DOHH2 (cell line): ENCODE measurements at regions not wholly inside any gene's neighbourhood (a gene's known extent, or its start where the extent isn't known, plus 50 kb on each side); places are given as distances from the start of the nearest gene placed in this dataset.

ENCODE experiments used
- H3F3A ChIP-seq: fragments of 200-600 bp; sonication (generic), shearing (Covaris generic); 2 replicates; pipeline ENCODE4 v1.6.0; 2016; ENCODE audit warnings: antibody characterized with exemption, mild to moderate bottlenecking; ENCODE audit not compliant: control insufficient read depth, insufficient read depth
- H3K27ac ChIP-seq: fragments of 200-600 bp; sonication (generic); 2 replicates; pipeline ENCODE4 v1.5.1; 2014; ENCODE audit warnings: low read depth, mild to moderate bottlenecking, low read length, moderate library complexity
- H3K27me3 ChIP-seq: fragments of 200-600 bp; sonication (generic); 2 replicates; pipeline ENCODE4 v1.6.1; 2014; ENCODE audit warnings: mild to moderate bottlenecking, low read length, mixed read lengths; ENCODE audit not compliant: control insufficient read depth
- H3K36me3 ChIP-seq: fragments of 200-600 bp; sonication (generic); 2 replicates; pipeline ENCODE4 v1.6.1; 2014; ENCODE audit warnings: mild to moderate bottlenecking, low read length, moderate library complexity, mixed read lengths; ENCODE audit not compliant: control insufficient read depth
- H3K4me1 ChIP-seq: fragments of 200-600 bp; sonication (generic); 2 replicates; pipeline ENCODE4 v1.6.1; 2014; ENCODE audit warnings: mild to moderate bottlenecking, low read length, mixed read lengths; ENCODE audit not compliant: control insufficient read depth
- H3K4me2 ChIP-seq: fragments of 200-600 bp; sonication (generic); 2 replicates; pipeline ENCODE4 v1.6.0; 2014; ENCODE audit warnings: mild to moderate bottlenecking, low read length, moderate library complexity
- H3K4me3 ChIP-seq: fragments of 200-600 bp; sonication (generic); 2 replicates; pipeline ENCODE4 v1.5.1; 2014; ENCODE audit warnings: mild to moderate bottlenecking, low read length, mixed read lengths
- H3K79me2 ChIP-seq: fragments of 200-600 bp; sonication (generic); 2 replicates; pipeline ENCODE4 v1.6.1; 2014; ENCODE audit warnings: mild to moderate bottlenecking, low read length, mixed read lengths; ENCODE audit not compliant: control insufficient read depth
- H3K9me2 ChIP-seq: fragments of 200-600 bp; sonication (generic); replicated peaks from 2 replicates; pipeline ENCODE4 v1.6.1; 2014; ENCODE audit warnings: mild to moderate bottlenecking, low read length, mixed read lengths; ENCODE audit not compliant: control insufficient read depth
- H3K9me3 ChIP-seq: fragments of 200-600 bp; sonication (generic); 2 replicates; pipeline ENCODE4 v1.6.1; 2014; ENCODE audit warnings: antibody characterized with exemption, low read length, mixed read lengths; ENCODE audit not compliant: control insufficient read depth, insufficient read depth
- H4K20me1 ChIP-seq: fragments of 200-600 bp; sonication (generic); 2 replicates; pipeline ENCODE4 v1.6.0; 2014; ENCODE audit warnings: low read depth, mild to moderate bottlenecking, antibody characterized with exemption, low read length, moderate library complexity; ENCODE audit not compliant: control insufficient read depth, insufficient read depth
- CTCF ChIP-seq: fragments of 200-600 bp; sonication (generic); IDR thresholded peaks from one replicate; pipeline ENCODE4 v1.5.1; 2014; ENCODE audit warnings: antibody characterized with exemption, mild to moderate bottlenecking, low read depth, low read length; ENCODE audit not compliant: poor library complexity, severe bottlenecking
- EZH2phosphoT487 ChIP-seq: fragments of 200-600 bp; sonication (generic); IDR thresholded peaks from 2 replicates; pipeline ENCODE4 v1.6.1; 2017; ENCODE audit warnings: borderline replicate concordance, mild to moderate bottlenecking, antibody characterized with exemption, low read length, moderate library complexity, mixed read lengths

GRCh38 chr3:150146991-150147761 is 176.5 kb upstream of the PFN2 start:
- no peak for TF ChIP-seq CTCF
- TF ChIP-seq EZH2phosphoT487 = no peak
- no peaks in the 10 kb centered on the region for H3K27me3 ChIP-seq
- H3K4me1 ChIP-seq = no peaks in the 10 kb centered on the region
- H3K79me2 ChIP-seq = no peaks in the 10 kb centered on the region
- no peak overlapping the region for H3K4me2 ChIP-seq
- no peaks in the 10 kb centered on the region for H3F3A ChIP-seq
- H3K9me2 ChIP-seq = no peaks in the 10 kb centered on the region
- H4K20me1 ChIP-seq = no peaks in the 10 kb centered on the region
- no peak overlapping the region for H3K27ac ChIP-seq
- no peak overlapping the region for H3K4me3 ChIP-seq
- H3K36me3 ChIP-seq = no peaks in the 10 kb centered on the region
- H3K9me3 ChIP-seq = no peaks in the 10 kb centered on the region

- Histone ChIP-seq H3K4me1 (no peaks in the 10 kb centered on the region), H3K36me3 (no peaks in the 10 kb centered on the region), H3K9me2 (no peaks in the 10 kb centered on the region), H3K27ac (no peak overlapping the region), H4K20me1 (no peaks in the 10 kb centered on the region), H3K4me2 (no peak overlapping the region), H3K27me3 (no peaks in the 10 kb centered on the region), H3K79me2 (no peaks in the 10 kb centered on the region), H3F3A (no peaks in the 10 kb centered on the region), H3K4me3 (no peak overlapping the region), H3K9me3 (no peaks in the 10 kb centered on the region)
- TF ChIP-seq EZH2phosphoT487 (no peak), CTCF (no peak)
Observed at GRCh38 chr3:150145659-150146058, 175.0 kb upstream of the PFN2 start.

- Histone ChIP-seq H3K79me2 (no peaks in the 10 kb centered on the region), H3K27ac (no peak overlapping the region), H3F3A (no peaks in the 10 kb centered on the region), H3K9me2 (no peaks in the 10 kb centered on the region), H3K36me3 (no peaks in the 10 kb centered on the region), H3K4me1 (no peaks in the 10 kb centered on the region), H3K4me2 (no peak overlapping the region), H3K4me3 (no peak overlapping the region), H4K20me1 (no peaks in the 10 kb centered on the region), H3K9me3 (no peaks in the 10 kb centered on the region), H3K27me3 (no peaks in the 10 kb centered on the region)
- TF ChIP-seq CTCF (no peak), EZH2phosphoT487 (no peak)
Observed at GRCh38 chr3:150144191-150144708, 173.6 kb upstream of the PFN2 start.
